BE2C (cell line): ENCODE measurements at regions not wholly inside any gene's neighbourhood (a gene's known extent, or its start where the extent isn't known, plus 50 kb on each side); places are given as distances from the start of the nearest gene placed in this dataset.

Source experiments
- DNase-seq: peaks from one replicate; pipeline ENCODE4 v3.0.0-alpha.2; 2020
- H3K27me3 ChIP-seq: fragments of 250-450 bp; sonication (Bioruptor Pico); 2 replicates; pipeline ENCODE4 v1.5.1; 2020; ENCODE audit warnings: mild to moderate bottlenecking
- H3K36me3 ChIP-seq: fragments of 250-450 bp; sonication (Bioruptor Pico); 2 replicates; pipeline ENCODE4 v1.5.1; 2020; ENCODE audit warnings: mild to moderate bottlenecking
- H3K4me1 ChIP-seq: fragments of 250-450 bp; sonication (Bioruptor Pico); 2 replicates; pipeline ENCODE4 v1.5.1; 2020
- H3K4me3 ChIP-seq: 2 replicates; pipeline ENCODE4 v1.5.1; 2011; ENCODE audit warnings: low read depth, low read length
- H3K9me3 ChIP-seq: fragments of 250-450 bp; sonication (Bioruptor Pico); 2 replicates; pipeline ENCODE4 v1.5.1; 2020
- TF ChIP-seq, protein P1 (sequence below): IDR thresholded peaks from 2 replicates; pipeline ENCODE4 v1.5.1; 2012; ENCODE audit warnings: mild to moderate bottlenecking, low read depth, low read length

DNA sequence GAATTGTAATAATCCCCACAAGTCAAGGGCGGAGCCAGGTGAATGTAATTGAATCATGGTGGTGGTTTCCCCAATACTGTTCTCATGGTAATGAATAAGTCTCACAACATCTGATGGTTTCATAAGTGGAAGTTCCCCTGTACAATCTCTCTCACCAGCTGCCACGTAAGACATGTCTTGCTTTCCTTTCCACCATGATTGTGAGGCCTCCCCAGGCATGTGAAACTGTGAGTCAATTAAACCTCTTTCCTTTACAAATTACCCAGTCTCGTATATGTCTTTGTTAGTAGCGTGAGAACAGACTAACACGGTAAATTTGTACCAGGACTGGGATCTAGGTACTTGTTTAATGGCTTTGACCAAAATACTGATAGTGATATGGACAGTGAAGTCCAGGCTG lies 744.3 kb upstream of the REG3G start:
- Histone ChIP-seq H3K36me3 (no peaks in the 10 kb centered on the region), H3K4me1 (no peaks in the 10 kb centered on the region), H3K9me3 (no peaks in the 10 kb centered on the region), H3K27me3 (no peaks in the 10 kb centered on the region), H3K4me3 (no peak overlapping the region)
- no peak for DNase-seq
- TF ChIP-seq, protein P1, sequence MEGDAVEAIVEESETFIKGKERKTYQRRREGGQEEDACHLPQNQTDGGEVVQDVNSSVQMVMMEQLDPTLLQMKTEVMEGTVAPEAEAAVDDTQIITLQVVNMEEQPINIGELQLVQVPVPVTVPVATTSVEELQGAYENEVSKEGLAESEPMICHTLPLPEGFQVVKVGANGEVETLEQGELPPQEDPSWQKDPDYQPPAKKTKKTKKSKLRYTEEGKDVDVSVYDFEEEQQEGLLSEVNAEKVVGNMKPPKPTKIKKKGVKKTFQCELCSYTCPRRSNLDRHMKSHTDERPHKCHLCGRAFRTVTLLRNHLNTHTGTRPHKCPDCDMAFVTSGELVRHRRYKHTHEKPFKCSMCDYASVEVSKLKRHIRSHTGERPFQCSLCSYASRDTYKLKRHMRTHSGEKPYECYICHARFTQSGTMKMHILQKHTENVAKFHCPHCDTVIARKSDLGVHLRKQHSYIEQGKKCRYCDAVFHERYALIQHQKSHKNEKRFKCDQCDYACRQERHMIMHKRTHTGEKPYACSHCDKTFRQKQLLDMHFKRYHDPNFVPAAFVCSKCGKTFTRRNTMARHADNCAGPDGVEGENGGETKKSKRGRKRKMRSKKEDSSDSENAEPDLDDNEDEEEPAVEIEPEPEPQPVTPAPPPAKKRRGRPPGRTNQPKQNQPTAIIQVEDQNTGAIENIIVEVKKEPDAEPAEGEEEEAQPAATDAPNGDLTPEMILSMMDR = no peak

DNA sequence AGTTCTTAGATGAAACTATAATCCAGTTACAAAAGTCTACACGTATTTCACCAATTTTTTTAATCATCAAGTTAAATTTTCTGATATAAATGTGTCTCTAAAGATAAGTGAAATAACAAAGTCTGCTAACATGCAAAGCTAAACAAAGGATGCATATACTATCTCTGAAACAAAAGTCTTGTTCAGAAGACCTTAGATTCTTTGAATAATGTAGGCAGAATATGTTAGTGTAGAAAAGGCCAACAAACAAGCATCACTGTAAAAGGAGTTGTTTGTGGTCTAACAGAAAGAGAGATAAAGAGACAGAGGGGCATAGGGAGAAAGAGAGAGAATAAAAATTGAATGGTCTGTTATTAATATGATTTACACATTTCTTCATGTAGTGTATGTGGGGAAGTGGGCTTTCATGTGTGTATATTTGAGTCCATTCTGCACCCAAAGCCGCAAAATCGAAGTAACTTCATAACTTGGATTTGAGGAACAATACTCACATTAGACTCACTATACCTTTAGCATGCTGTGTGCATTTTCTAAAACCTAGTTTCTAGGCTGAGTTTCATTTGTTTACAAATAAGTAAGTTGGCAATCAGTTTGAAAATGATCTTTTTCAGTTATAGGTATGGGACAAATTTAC lies 734.8 kb upstream of the REG3G start:
- Histone ChIP-seq H3K4me1 (no peaks in the 10 kb centered on the region), H3K27me3 (no peaks in the 10 kb centered on the region), H3K9me3 (no peaks in the 10 kb centered on the region), H3K36me3 (no peaks in the 10 kb centered on the region), H3K4me3 (no peak overlapping the region)
- no peak for DNase-seq
- TF ChIP-seq, protein P1 = no peak

DNA sequence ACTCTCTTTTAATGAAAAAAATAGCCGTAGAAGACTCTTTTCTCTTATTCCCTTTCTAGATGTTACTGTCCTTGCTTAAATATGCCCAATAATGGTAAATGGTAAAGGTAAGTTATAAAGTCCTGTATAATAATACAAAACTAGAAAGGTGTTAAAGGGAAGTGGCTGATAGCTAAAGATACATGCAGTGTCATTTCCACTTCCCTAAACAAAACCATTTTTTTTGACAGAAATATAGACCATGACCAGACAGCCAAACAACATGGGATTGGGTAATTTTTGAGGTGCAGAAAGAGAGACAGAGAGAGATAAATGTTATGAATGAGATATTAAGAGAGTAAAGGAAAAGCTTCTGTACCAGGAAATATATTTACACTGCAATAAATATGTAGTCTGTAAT lies 731.7 kb upstream of the REG3G start:
- Histone ChIP-seq H3K27me3 (no peaks in the 10 kb centered on the region), H3K9me3 (no peaks in the 10 kb centered on the region), H3K4me3 (no peak overlapping the region), H3K36me3 (no peaks in the 10 kb centered on the region), H3K4me1 (no peaks in the 10 kb centered on the region)
- TF ChIP-seq, protein P1 = no peak
- DNase-seq = no peak

DNA sequence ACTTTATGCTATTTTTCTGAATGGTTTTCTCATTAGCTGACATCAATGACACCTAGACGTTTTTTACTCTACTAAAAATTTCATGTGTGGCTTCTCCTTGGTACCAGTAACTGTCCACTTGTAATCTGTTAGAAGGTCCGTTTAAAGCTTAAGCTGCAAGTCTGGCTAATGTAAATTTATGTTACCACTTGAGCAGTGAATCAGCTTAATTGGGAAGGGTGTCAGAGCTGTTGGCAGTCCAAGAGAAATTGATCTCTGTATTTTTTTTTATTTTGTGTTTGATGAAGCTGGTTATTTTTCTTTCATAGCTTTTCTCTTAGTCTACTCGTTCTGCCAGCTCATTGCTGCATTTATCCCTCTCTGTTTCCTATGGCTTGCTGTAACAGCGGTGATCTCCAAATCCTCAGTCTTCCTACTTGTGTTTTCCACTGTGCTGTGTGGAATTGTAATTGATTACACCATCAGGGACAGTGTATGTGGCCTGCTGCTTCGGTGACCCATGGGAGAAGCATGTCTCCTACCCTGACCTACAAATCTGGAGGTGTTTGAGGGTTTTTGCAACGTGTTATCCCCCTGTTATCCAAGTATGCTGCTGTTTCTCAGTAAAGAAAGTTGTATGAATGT lies 724.2 kb upstream of the REG3G start:
- TF ChIP-seq, protein P1 = no peak
- Histone ChIP-seq H3K9me3 (no peaks in the 10 kb centered on the region), H3K4me1 (no peaks in the 10 kb centered on the region), H3K4me3 (no peak overlapping the region), H3K27me3 (no peaks in the 10 kb centered on the region), H3K36me3 (no peaks in the 10 kb centered on the region)
- no peak for DNase-seq

DNA sequence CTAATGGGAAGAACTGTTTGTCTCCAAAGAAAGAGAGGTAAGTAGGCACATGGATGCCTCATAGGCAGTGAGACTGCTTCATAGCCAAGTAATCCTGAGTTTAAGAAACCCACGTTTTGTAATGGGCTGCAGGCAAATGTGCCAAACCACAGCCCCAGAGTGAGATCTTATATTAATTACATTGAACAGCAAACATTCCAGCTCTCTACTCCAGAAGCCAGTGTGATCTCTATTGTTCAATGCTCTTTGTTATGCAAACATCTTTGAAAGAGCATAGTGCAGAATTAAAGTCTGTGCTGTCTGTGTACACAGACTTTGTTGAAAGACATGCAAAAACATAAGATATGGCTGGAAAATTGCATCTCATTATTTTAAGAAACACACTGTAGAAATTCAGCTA lies 720.8 kb upstream of the REG3G start:
- no peaks in the 10 kb centered on the region for H3K36me3 ChIP-seq
- no peaks in the 10 kb centered on the region for H3K27me3 ChIP-seq
- no peak for DNase-seq
- no peaks in the 10 kb centered on the region for H3K9me3 ChIP-seq
- no peak overlapping the region for H3K4me3 ChIP-seq
- no peaks in the 10 kb centered on the region for H3K4me1 ChIP-seq
- TF ChIP-seq, protein P1 = no peak

DNA sequence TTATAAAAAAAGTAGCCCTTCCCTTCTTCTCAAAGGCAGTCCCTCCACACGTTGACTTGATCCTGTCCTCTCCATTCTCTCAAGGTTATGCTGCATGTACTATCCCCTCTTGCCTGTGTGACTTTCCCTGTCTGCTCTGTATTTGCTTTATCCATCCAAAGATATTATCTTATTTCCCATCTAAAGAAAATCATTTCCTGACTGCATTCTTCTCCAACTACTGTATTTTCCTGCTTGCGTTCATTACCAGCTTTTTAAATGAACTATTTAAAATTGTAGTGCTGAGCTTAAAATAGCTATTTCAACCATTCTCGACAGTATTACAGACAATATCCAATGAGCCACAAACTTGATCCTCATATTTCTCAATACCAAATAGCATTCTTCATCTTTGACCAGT lies 716.0 kb upstream of the REG3G start:
- Histone ChIP-seq H3K27me3 (no peaks in the 10 kb centered on the region), H3K4me1 (no peaks in the 10 kb centered on the region), H3K36me3 (no peaks in the 10 kb centered on the region), H3K9me3 (no peaks in the 10 kb centered on the region), H3K4me3 (no peak overlapping the region)
- TF ChIP-seq, protein P1 = no peak
- DNase-seq = no peak
